ENCODE measurements at regions not wholly inside any gene's neighbourhood (a gene's known extent, or its start where the extent isn't known, plus 50 kb on each side); places are given as distances from the start of the nearest gene placed in this dataset.
A peak's percentile ranks its signal among the peaks of the same experiment; 100 is the strongest.

DNA sequence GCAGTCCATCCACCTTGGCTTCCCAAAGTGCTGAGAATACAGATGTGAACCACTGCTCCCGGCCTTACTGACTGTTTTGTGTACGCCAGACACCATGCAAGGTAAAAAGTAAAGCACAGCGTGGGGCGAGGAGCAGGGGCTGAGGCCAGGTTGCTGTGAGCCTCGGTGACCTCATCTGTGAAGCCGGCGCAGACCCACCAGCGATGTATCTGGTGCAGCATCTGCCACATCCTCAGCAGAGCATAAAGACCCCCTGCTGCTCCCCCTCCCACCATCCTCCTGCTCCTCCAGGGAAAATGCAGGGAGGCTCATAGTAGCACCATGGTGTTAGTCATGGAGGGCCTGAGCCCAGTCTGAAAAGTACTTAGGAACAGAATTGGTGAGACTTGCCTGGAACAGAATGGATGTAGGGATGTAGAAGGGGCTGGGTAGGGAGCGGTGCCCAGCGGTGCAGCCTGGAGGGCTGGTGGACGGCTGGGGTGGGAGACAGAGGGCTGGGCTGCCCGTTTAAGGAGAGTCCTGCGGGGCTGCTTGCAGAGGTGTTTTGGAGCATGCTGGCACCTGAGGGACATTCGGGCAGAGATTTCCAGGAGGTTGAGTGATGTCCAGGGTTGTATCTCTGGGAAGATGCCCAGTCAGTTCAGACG is 462.4 kb downstream of the BRD1 start:
- Histone ChIP-seq H3K4me3 (no peak overlapping the region), H3K9me3 (no peaks in the 10 kb centered on the region), H3K4me1 (no peaks in the 10 kb centered on the region), H3K36me3 (no peaks in the 10 kb centered on the region), H3K27ac (no peak overlapping the region), H3K27me3 (no peaks in the 10 kb centered on the region)
- TF ChIP-seq CTCF (IDR thresholded peaks at IDR 0.05): no peak
- DNase-seq (ENCODE audit: low spot score): no peak

- H3K9me3 ChIP-seq: no peaks in the 10 kb centered on the region
- H3K27ac ChIP-seq: no peak overlapping the region
- H3K36me3 ChIP-seq: no peaks in the 10 kb centered on the region
- H3K4me1 ChIP-seq: no peaks in the 10 kb centered on the region
- no peak for TF ChIP-seq CTCF (IDR thresholded peaks at IDR 0.05)
- H3K27me3 ChIP-seq: no peaks in the 10 kb centered on the region
- DNase-seq (ENCODE audit: low spot score): no peak
- H3K4me3 ChIP-seq: no peak overlapping the region
Measured at GRCh38 chr22:49364398-49364797, 463.3 kb downstream of the BRD1 start.

- H3K4me3 ChIP-seq: no peak overlapping the region
- no peaks in the 10 kb centered on the region for H3K9me3 ChIP-seq
- no peak for TF ChIP-seq CTCF (IDR thresholded peaks at IDR 0.05)
- no peaks in the 10 kb centered on the region for H3K4me1 ChIP-seq
- H3K36me3 ChIP-seq: no peaks in the 10 kb centered on the region
- H3K27ac ChIP-seq: no peak overlapping the region
- no peaks in the 10 kb centered on the region for H3K27me3 ChIP-seq
- peak; percentile 34 for DNase-seq (ENCODE audit: low spot score)
Measured at GRCh38 chr22:49363526-49364230, 464.0 kb downstream of the BRD1 start.

GRCh38 chr22:49362211-49362839 is 465.3 kb downstream of the BRD1 start:
- no peaks in the 10 kb centered on the region for H3K36me3 ChIP-seq
- no peak for TF ChIP-seq CTCF (IDR thresholded peaks at IDR 0.05)
- no peak overlapping the region for H3K27ac ChIP-seq
- no peaks in the 10 kb centered on the region for H3K9me3 ChIP-seq
- no peaks in the 10 kb centered on the region for H3K4me1 ChIP-seq
- H3K4me3 ChIP-seq: no peak overlapping the region
- no peaks in the 10 kb centered on the region for H3K27me3 ChIP-seq
- peak; percentile 7 for DNase-seq (ENCODE audit: low spot score)

GRCh38 chr22:49361164-49361563 is 466.5 kb downstream of the BRD1 start:
- no peaks in the 10 kb centered on the region for H3K27me3 ChIP-seq
- no peak overlapping the region for H3K27ac ChIP-seq
- no peak for TF ChIP-seq CTCF (IDR thresholded peaks at IDR 0.05)
- no peak overlapping the region for H3K4me3 ChIP-seq
- no peaks in the 10 kb centered on the region for H3K9me3 ChIP-seq
- no peaks in the 10 kb centered on the region for H3K4me1 ChIP-seq
- DNase-seq (ENCODE audit: low spot score): no peak
- no peaks in the 10 kb centered on the region for H3K36me3 ChIP-seq

All from right atrium auricular region (tissue), 2 donors.